WI38 (cell line): ENCODE measurements at regions not wholly inside any gene's neighbourhood (a gene's known extent, or its start where the extent isn't known, plus 50 kb on each side); places are given as distances from the start of the nearest gene placed in this dataset.

Experiments used
- H3K4me3 ChIP-seq: 2 replicates; pipeline ENCODE4 v1.5.1; 2011; ENCODE audit warnings: low read depth, mild to moderate bottlenecking, control low read depth, low read length
- TF ChIP-seq, protein P1 (sequence below): IDR thresholded peaks from 2 replicates; pipeline ENCODE4 v1.5.1; 2012; ENCODE audit warnings: low read depth, mild to moderate bottlenecking, control low read depth, low read length

DNA sequence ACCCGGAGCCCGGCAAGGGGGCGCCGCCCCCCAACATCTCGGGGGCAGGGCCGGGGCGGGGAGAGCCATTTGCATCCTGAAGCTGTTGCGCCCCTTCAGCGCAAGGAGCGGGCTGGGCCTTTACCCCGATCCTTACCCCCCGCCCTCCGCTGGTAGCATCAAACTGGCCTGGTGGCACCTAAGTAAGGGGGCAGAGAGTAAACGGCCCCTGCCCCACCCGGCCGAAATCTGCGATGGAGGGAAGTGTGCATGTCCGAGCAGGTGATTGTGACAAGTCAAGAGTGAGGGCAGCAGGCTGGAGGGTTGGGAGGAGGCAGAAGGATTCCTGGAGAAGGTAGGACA, 101.2 kb downstream of the ESM1 start:
- peak overlapping the region; percentile 56 for H3K4me3 ChIP-seq
- TF ChIP-seq, protein P1, sequence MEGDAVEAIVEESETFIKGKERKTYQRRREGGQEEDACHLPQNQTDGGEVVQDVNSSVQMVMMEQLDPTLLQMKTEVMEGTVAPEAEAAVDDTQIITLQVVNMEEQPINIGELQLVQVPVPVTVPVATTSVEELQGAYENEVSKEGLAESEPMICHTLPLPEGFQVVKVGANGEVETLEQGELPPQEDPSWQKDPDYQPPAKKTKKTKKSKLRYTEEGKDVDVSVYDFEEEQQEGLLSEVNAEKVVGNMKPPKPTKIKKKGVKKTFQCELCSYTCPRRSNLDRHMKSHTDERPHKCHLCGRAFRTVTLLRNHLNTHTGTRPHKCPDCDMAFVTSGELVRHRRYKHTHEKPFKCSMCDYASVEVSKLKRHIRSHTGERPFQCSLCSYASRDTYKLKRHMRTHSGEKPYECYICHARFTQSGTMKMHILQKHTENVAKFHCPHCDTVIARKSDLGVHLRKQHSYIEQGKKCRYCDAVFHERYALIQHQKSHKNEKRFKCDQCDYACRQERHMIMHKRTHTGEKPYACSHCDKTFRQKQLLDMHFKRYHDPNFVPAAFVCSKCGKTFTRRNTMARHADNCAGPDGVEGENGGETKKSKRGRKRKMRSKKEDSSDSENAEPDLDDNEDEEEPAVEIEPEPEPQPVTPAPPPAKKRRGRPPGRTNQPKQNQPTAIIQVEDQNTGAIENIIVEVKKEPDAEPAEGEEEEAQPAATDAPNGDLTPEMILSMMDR, result no peak

DNA sequence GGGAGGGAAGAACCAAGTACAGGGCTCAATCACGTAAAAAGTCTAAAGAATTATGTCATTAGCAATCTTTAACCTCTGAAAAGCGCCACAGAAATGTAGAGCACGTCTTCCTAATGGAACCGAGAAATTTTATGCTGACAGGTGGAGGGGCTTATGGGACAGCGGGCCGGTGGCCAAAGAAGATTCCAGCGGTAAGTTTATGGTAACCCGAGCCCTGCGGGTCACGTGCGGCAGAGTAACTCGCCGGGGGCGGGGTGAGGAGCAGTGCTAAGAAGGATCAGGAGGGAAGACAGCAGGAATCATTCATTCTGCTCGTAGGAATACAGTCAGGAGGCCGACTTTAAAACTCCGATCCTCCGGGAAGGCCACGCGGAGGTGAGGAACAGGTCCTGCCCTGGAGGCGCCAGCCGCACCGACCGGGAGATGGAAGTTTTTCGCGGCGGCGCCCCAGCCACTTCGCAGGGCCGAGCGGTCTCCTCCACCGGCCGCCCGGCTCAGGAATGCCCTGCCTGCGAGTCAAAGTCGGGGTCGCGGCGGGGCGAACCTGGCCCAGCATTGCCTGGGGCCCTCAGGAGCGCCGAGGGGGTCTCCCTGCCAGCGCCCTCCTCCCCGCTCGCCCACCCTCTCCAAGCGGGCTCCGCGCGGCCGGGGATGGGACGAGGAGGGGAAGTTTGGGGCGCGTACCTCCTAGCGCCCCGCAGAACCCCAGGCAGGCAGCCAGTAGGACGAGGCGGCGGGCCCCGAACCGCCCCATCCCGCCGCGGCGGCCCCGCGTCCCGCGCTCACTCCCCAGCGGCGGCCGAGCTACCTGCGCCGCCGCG, 101.8 kb downstream of the ESM1 start:
- H3K4me3 ChIP-seq, result peak overlapping the region; percentile 56
- TF ChIP-seq, protein P1, result no peak

DNA sequence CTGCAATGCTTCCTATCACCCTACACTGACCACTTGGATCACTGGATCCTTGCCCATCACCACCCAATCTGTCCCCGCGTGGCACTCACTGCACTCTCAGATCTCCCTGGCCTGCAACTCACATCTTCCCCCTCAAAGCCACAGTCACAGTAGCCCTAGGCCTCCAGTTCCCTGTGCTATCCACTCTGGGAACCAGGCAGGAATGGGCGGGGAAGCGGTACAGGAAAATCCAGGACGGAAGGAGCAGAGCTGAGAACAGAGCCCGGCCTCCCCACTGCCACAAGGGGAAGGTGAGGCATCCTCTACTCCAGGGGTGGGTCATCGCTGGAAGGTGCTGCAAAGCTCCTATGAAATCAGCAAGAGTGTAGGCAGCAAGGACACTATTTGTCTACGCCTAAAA, 102.6 kb downstream of the ESM1 start:
- no peak overlapping the region for H3K4me3 ChIP-seq
- TF ChIP-seq, protein P1, result no peak

DNA sequence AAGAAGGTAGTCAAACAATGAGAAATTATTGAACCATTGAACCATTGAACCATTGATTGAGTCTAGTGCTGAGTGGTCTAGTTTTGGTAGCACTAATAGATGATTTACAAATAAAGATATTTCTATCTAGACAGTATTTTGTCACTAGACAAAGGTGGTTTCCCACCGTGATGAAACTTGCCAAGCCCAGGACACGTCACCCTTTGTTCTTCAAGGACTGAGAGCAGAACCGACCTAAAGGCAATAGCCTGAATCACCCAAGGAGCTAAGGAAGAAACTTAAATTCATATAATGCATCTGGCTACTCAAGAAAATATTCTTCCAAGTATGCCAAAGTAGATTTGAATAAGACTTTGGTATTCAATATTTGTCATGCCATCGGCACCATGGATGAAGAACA, 103.3 kb downstream of the ESM1 start:
- TF ChIP-seq, protein P1, result no peak
- no peak overlapping the region for H3K4me3 ChIP-seq

DNA sequence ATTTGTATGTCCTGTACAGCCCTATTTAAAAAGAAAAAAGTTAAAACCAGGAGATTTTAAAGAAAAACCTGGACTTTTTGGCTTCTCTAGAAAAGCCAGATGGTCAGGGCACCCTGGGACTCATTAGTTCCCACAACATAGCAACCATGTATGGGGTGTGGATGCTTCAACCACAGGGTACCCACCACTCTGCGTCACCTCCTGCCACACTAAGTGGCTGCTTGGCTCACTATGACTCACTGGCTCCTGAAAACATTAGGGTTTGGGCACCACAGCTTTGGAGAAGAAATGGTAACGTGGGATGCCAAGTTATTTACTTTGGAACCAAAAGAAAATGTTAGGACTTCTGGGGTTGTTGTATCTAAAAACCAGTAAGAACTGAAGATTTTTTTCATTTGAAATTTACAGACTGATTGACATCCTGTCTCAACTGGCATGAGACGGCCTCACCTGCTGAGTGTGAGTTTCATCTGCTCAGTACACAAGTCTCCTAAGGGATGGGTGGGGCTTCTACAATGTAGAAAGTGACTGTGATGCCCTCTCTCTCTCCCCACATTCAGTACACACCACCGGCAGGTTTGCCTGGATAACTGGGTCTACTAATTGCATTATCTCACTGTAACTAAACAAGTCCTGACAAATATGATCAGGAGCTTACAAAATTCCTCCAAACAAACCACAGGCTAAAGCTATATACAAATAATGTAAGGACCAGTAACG, 103.9 kb downstream of the ESM1 start:
- no peak overlapping the region for H3K4me3 ChIP-seq
- TF ChIP-seq, protein P1, result no peak

DNA sequence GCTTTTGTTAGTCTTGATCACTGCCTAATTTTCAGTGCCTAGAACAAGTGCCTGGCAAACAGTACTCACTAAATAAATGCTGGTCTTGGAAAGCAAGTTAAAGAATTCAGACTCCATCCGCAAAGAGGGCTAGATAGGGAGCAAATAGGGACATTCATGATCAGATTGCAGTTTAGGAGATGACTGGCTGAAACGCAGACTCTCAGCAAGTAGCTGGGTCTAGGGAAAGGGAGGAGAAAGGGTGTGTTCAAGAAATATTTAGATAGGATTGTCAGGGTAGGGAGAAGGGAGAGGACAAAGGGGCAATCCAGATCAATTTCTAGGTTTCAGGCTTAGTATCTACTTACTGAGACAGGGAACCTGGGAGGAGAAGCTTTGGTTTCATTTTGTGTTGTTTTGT, 108.4 kb downstream of the ESM1 start:
- TF ChIP-seq, protein P1, result no peak
- H3K4me3 ChIP-seq, result no peak overlapping the region

DNA sequence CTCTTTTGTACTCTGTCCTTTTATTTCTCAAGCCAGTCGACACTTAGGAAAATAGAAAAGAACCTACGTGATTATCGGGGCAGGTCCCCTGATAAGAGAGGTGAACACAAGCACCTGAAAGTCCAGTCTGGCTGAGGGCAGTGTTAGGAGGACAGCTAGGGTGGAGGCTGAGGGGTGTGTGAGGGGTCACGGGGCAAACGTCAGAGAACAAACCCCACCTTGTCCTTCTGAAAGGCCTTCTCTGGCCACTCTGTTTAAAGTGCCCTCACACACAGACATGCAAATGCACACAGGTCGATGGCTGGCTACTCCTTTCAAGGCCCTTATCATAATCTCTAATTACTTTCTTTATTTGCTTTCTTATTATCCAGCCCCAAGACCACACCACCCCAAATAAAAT, 108.8 kb downstream of the ESM1 start:
- TF ChIP-seq, protein P1, result no peak

More for the DNA sequence above, 108.8 kb downstream of the ESM1 start:
- H3K4me3 ChIP-seq, result no peak overlapping the region
